CD4-positive, alpha-beta T cell (primary cell): ENCODE measurements at regions not wholly inside any gene's neighbourhood (a gene's known extent, or its start where the extent isn't known, plus 50 kb on each side); places are given as distances from the start of the nearest gene placed in this dataset.

Experiments
- ATAC-seq: fragments of 200-7000 bp; cut with Tn5 transposase; one replicate; pipeline ENCODE4 v1.10.0; 2022; ENCODE audit warnings: mild to moderate bottlenecking; ENCODE audit not compliant: poor library complexity
- CTCF ChIA-PET: fragments of 350-600 bp; sonication (Branson Sonifier 250); formaldehyde crosslinking; loops from one replicate; lab custom pipeline; 2021; ENCODE audit warnings: antibody characterized with exemption, inconsistent platforms; lab: Charles Lee
- POLR2A ChIA-PET: fragments of 350-600 bp; sonication (Branson Sonifier 250); formaldehyde crosslinking; loops from one replicate; lab custom pipeline; 2021; ENCODE audit warnings: antibody characterized with exemption, inconsistent platforms; lab: Charles Lee
- DNase-seq, 14 experiments: peaks; one replicate each; pipeline ENCODE4 v3.0.0-alpha.2; 2013 to 2020; ENCODE audit warnings: mixed read lengths in 2 of 14
- H3K27ac ChIP-seq, 2 donors: one replicate each; pipeline versions ENCODE4 v1.5.1 to v1.7.0; 2013; ENCODE audit warnings: low read length in 2 of 2, low read depth in 1 of 2, mild to moderate bottlenecking in 1 of 2
- H3K27me3 ChIP-seq, 2 experiments: 1 replicate in 1 of 2; 2 replicates in 1 of 2; pipeline versions ENCODE4 v1.6.1 to v1.7.0; 2013; ENCODE audit warnings: low read length in 2 of 2, control low read depth in 1 of 2, mild to moderate bottlenecking in 1 of 2, moderate library complexity in 1 of 2; ENCODE audit not compliant: insufficient read depth in 2 of 2, control insufficient read depth in 1 of 2
- H3K36me3 ChIP-seq: one replicate; pipeline ENCODE4 v1.6.1; 2013; ENCODE audit warnings: low read length, control low read depth; ENCODE audit not compliant: insufficient read depth
- H3K4me1 ChIP-seq: one replicate; pipeline ENCODE4 v1.6.1; 2013; ENCODE audit warnings: low read length, control low read depth; ENCODE audit not compliant: insufficient read depth
- H3K4me3 ChIP-seq: one replicate; pipeline ENCODE4 v1.5.1; 2013; ENCODE audit warnings: mild to moderate bottlenecking, low read length, moderate library complexity
- H3K9me3 ChIP-seq, 2 experiments: 1 replicate in 1 of 2; 2 replicates in 1 of 2; pipeline versions ENCODE4 v1.6.1 to v1.7.0; 2013; ENCODE audit warnings: low read length in 2 of 2, mild to moderate bottlenecking in 2 of 2, control low read depth in 1 of 2, moderate library complexity in 1 of 2; ENCODE audit not compliant: control insufficient read depth in 1 of 2, insufficient read depth in 1 of 2
- H3K27ac Mint-ChIP-seq: one replicate; pipeline ENCODE4 v1.8.0; 2020; ENCODE audit warnings: mixed read lengths
- H3K27me3 Mint-ChIP-seq: one replicate; pipeline ENCODE4 v1.8.0; 2021; ENCODE audit warnings: mixed read lengths
- H3K36me3 Mint-ChIP-seq: one replicate; pipeline ENCODE4 v1.8.0; 2021; ENCODE audit warnings: low read depth, mixed read lengths
- H3K4me1 Mint-ChIP-seq: one replicate; pipeline ENCODE4 v1.8.0; 2021; ENCODE audit warnings: low read depth, mixed read lengths
- H3K4me3 Mint-ChIP-seq: one replicate; pipeline ENCODE4 v1.8.0; 2020; ENCODE audit warnings: mild to moderate bottlenecking, mixed read lengths
- H3K9me3 Mint-ChIP-seq: one replicate; pipeline ENCODE4 v1.8.0; 2020; ENCODE audit warnings: mixed read lengths
- intact Hi-C, 2 experiments: fragments of 100-400 bp; cut with DNase I in 1 of 2; cut with micrococcal nuclease in 1 of 2; formaldehyde crosslinking; loops; one replicate each; pipeline versions ENCODE4 v1.15.1 to v1.9.0; 2023 to 2025; cut with DNase I, micrococcal nuclease
- TF ChIP-seq, protein P1 (sequence below): fragments of 200-600 bp; IDR thresholded peaks from one replicate; pipeline ENCODE4 v1.8.0; 2022; ENCODE audit warnings: antibody characterized with exemption, mild to moderate bottlenecking

DNA sequence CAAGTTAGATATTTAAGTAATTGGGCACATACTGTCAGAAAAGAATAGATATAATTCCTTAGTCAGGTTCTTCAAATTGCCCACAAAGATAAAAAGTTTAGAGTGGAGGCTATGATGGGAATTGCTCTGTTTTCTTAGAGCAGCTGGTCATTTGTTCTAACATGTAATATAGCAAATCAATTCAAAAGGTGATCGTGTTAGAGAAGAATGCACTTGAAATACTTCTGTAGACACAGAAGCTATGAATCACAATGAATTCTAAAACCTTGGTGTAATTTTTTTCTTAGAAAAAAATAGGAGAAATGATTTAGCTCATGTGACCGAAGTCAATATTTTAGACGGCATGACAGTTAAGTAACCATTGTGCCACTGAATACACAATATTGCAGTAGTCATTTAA, 918.1 kb upstream of the LRATD1 start:
- Mint-ChIP-seq H3K4me3 (no peak overlapping the region), H3K27me3 (no peaks in the 10 kb centered on the region), H3K9me3 (peaks cover 4% of the 10 kb centered on the region), H3K4me1 (no peaks in the 10 kb centered on the region), H3K36me3 (no peaks in the 10 kb centered on the region), H3K27ac (no peak overlapping the region)
- H3K27ac ChIP-seq = no peak overlapping the region
- H3K27me3 ChIP-seq = no peaks in the 10 kb centered on the region
- ChIA-PET CTCF (no interaction called here), POLR2A (no interaction called here)
- intact Hi-C loops = no loop called here
- TF ChIP-seq, protein P1, sequence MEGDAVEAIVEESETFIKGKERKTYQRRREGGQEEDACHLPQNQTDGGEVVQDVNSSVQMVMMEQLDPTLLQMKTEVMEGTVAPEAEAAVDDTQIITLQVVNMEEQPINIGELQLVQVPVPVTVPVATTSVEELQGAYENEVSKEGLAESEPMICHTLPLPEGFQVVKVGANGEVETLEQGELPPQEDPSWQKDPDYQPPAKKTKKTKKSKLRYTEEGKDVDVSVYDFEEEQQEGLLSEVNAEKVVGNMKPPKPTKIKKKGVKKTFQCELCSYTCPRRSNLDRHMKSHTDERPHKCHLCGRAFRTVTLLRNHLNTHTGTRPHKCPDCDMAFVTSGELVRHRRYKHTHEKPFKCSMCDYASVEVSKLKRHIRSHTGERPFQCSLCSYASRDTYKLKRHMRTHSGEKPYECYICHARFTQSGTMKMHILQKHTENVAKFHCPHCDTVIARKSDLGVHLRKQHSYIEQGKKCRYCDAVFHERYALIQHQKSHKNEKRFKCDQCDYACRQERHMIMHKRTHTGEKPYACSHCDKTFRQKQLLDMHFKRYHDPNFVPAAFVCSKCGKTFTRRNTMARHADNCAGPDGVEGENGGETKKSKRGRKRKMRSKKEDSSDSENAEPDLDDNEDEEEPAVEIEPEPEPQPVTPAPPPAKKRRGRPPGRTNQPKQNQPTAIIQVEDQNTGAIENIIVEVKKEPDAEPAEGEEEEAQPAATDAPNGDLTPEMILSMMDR = no peak
- no peak overlapping the region for H3K4me3 ChIP-seq
- H3K4me1 ChIP-seq = no peaks in the 10 kb centered on the region
- ATAC-seq (no peak), DNase-seq (no peak)
- no peaks in the 10 kb centered on the region for H3K9me3 ChIP-seq
- no peaks in the 10 kb centered on the region for H3K36me3 ChIP-seq

DNA sequence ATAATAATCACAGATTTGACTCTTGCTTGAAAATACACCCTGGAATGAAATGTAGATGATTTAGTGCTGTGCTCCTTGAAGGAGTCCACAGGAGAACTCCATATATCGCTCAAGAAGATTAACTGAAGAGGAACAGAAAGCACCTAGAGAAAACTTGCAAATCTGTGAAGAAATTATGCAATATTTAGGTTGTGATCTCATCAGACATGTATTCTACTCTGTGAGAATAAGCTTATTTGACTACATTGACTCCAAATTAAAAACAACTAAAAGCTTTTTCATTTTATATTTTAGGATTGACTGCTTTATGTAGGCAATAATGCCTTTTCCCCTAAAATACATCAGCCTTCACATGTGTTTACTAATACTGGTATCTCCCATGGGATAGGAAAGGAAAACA, 906.6 kb upstream of the LRATD1 start:
- H3K9me3 ChIP-seq = peaks cover 0 to 3% of the 10 kb centered on the region in 2 experiments
- intact Hi-C loops = no loop called here
- POLR2A ChIA-PET = no interaction called here
- H3K4me1 Mint-ChIP-seq = no peaks in the 10 kb centered on the region
- H3K27ac Mint-ChIP-seq = no peak overlapping the region
- H3K4me3 Mint-ChIP-seq = no peak overlapping the region
- no peak overlapping the region for H3K27ac ChIP-seq
- no peaks in the 10 kb centered on the region for H3K27me3 Mint-ChIP-seq
- TF ChIP-seq, protein P1 = no peak
- ATAC-seq = no peak
- DNase-seq = no peak
- peaks cover 5% of the 10 kb centered on the region for H3K9me3 Mint-ChIP-seq
- H3K36me3 ChIP-seq = no peaks in the 10 kb centered on the region
- CTCF ChIA-PET = no interaction called here
- H3K4me3 ChIP-seq = no peak overlapping the region
- H3K27me3 ChIP-seq = no peaks in the 10 kb centered on the region
- H3K36me3 Mint-ChIP-seq = no peaks in the 10 kb centered on the region
- H3K4me1 ChIP-seq = no peaks in the 10 kb centered on the region

DNA sequence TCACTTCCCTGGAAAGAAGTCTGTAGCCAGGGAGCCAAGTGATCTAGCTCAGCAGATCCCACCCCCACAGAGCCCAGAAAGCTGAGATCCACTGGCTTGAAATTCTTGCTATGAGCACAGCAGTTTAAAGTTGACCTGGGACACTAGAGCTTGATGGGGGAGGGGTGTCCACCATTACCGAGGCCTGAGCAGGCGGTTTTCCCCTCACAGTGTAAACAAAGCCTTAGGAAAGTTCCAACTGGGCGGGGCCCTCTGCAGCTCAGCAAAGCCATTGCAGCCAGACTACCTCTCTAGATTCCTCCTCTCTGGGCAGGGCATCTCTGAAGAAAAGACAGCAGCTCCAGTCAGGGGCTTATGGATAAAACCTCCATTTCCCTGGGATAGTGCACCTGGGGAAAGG, 887.2 kb upstream of the LRATD1 start:
- peaks cover 0 to 4% of the 10 kb centered on the region in 2 experiments for H3K9me3 ChIP-seq
- TF ChIP-seq, protein P1 = no peak
- H3K4me3 ChIP-seq = no peak overlapping the region
- ChIA-PET POLR2A (no interaction called here), CTCF (no interaction called here)
- no peak overlapping the region for H3K4me3 Mint-ChIP-seq
- no peak overlapping the region for H3K27ac Mint-ChIP-seq
- ATAC-seq (no peak), DNase-seq (no peak)
- no peaks in the 10 kb centered on the region for H3K36me3 ChIP-seq
- no peaks in the 10 kb centered on the region for H3K4me1 Mint-ChIP-seq
- peaks cover 17% of the 10 kb centered on the region for H3K9me3 Mint-ChIP-seq
- no peaks in the 10 kb centered on the region for H3K27me3 ChIP-seq
- no peak overlapping the region for H3K27ac ChIP-seq
- no peaks in the 10 kb centered on the region for H3K27me3 Mint-ChIP-seq
- intact Hi-C loops = no loop called here
- no peaks in the 10 kb centered on the region for H3K4me1 ChIP-seq
- no peaks in the 10 kb centered on the region for H3K36me3 Mint-ChIP-seq
